HG03045 (cell line): ENCODE measurements at regions not wholly inside any gene's neighbourhood (a gene's known extent, or its start where the extent isn't known, plus 50 kb on each side); places are given as distances from the start of the nearest gene placed in this dataset.

Source experiments
- ATAC-seq: cut with Tn5 transposase; IDR thresholded peaks from one replicate; pipeline ENCODE4 v1.9.1; 2021; ENCODE audit warnings: mild to moderate bottlenecking, moderate library complexity; ENCODE audit not compliant: unreplicated experiment

DNA sequence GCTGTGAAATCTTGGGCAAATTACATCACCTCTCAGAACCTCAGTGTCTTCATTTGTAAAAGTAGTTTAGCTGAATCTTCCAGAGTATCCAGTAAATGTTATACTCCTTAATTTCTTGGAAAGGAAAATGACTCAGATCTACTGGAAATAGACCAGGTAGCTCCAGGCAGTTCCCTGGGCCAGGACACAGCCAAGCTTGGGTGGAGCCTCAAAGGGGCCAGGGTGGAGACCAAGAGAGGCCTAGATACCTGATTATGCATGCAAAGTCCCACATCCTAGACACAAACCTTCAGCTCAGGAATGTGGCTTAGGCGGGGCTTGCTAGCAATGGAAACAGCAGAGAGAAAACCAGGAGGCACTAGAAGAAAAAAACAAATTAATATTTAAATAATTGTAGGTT lies 272.8 kb downstream of the MAFB start:
- no peak for ATAC-seq

- ATAC-seq = no peak
These were observed 274.0 kb downstream of the MAFB start for GRCh38 chr20:40414843-40415615.

- ATAC-seq = no peak
These were observed 279.0 kb downstream of the MAFB start for GRCh38 chr20:40410028-40410427.

- ATAC-seq = no peak
These were observed 291.6 kb downstream of the MAFB start for GRCh38 chr20:40397467-40397866.

DNA sequence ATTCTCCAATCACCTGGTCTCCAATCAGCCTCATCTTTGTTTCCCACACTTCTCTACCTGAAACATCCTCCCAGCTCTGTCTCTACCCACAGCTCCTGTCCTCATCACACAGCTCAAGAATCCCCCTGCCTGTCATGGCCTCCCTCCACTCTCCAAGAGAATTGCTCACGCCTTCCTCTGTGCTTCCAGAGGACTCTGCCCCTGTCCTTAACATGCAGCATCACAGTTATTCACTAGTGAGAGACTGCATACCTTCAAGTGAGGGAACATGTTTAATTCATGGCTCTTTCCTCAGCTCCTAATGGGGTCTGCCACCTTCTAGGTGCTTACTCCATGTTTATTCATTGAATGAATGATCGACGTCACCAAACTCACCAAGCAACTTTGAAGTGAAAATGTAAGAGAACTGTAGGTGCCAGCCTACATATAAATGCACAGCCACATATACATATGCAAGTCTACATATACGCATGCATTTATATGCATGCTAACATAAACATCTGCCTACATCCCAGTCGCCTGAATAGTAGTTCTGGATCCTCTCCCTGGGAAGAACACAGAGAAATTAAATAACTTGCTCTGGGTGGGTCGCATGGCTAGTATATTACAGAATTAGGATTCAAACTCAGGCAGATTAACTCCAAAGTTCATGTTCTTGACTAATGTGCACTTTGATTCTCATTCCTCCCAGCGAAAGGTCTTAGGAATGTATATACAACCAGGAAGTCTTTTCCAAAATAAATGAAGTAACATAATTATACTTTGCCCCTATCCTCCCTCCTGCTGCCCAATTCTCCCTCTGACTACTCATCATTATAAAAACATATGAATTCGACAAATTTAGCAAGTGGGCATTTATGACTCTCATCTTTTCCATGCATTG lies 295.6 kb downstream of the MAFB start:
- ATAC-seq = no peak

- ATAC-seq = no peak
These were observed 298.4 kb downstream of the MAFB start for GRCh38 chr20:40390654-40391053.

GRCh38 chr20:40370800-40371199 lies 318.2 kb downstream of the MAFB start:
- ATAC-seq = no peak

- ATAC-seq = no peak
These were observed 320.2 kb downstream of the MAFB start for GRCh38 chr20:40368876-40369275.

DNA sequence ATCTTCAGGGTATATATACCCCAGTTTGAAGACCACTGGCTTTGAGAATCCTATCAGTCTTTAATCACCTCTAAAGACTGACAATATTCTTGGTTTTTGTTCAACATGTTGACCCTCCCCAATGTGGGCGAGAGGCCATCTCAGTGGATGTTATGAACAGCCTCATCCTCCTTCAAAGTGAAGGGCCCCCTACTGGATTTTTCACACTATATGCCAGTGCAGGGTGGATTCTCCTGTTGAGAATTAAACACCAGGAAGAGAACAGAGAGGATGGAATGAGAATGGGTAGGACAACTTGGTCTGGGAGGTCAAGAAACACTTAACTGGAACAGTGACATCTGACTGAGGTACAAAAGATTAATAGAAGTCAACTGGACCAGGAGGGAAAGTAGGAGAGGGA lies 327.1 kb downstream of the MAFB start:
- ATAC-seq = no peak

- no peak for ATAC-seq
These were observed 329.7 kb downstream of the MAFB start for GRCh38 chr20:40359131-40359912.

DNA sequence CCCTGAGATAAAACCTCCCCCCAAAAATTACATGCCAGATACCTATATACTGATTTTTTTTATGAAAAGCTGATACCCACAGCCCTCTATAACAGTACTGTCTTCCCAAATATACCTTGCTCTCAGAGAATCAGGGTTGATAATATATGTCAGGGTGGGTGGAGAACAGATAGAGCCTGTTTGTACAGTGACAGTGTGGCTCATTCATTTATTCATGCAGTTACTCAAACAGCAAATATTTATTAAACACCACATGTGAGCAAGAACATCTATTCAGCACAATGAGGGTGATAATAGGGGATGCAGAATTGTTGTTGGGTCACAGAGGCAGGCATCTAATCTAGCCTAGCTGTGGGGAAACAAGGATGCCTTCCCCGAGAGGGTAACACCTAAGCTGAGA lies 334.2 kb downstream of the MAFB start:
- ATAC-seq = no peak

GRCh38 chr20:40343390-40343789 lies 345.6 kb downstream of the MAFB start:
- no peak for ATAC-seq

DNA sequence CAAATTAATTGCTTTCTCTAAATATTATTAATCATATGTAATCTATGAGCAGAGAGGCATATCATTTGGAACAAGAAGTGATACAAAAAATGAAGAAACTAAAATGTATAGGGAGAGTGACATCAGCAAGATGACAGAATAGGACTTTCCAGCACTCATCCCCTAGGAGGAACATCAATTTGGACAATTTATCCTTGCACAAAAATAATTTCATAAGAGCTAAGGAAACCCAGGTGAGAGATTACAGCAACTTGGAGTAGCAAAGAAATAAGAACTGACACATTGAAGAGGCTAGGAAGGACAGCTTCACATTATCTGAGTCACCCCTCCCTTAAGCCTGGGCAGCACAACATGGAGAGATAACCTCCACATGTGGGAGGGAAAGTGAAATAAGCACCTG lies 347.5 kb downstream of the MAFB start:
- ATAC-seq = no peak

DNA sequence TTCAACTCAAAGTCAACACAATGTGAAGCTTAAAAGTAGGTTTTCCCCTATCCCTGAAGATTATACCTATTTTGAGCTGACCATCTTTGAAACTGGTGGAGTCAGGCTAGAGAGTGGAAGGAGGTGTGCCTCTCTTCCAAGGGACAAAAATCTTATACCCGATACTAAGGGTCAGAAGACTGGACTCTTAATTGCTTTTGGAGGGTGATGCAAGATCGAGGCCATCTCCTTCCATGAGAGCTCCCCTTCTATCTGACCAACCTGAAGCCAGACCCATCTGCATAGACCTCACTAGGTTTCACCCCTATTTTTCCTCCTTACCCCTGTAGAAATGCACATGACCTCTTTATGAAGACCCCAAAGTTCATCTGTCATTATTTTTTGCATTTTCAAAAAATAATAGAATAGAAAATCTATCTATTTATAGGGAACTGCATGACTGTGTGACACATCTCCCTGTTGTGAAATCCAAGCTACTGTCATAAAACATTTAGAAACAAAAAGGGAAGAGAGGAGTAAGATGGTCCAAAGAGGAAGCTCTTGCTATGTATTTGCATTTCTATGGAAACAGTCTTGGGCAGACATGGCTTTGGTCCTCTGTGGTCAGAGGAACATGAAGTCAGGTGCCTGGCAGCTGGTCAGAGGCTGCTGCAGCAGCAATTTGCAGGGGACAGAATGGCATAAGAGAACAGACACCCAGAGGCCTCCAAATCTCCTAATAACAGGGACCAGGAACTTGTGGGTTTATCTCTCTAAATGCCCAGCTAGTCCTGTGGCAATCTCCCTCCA lies 349.2 kb downstream of the MAFB start:
- ATAC-seq = no peak

DNA sequence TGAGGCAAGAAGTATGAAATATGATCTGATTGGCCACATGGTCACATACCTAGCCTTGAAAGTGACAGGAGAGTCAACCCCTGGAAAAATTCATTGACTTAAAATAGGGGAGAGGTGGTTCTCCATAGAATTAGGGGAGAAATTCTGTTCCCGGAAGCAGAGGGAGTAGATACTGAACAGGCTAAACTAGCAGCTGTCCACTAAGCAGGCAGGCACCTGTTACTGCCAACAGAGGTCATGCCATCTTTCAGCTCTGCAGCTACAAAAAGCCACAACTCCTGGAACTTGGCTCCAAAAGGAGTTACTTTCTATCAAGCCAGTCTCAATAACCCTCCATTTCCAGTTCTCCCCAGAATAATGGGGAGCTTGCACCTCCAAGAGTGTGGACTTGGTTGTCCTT lies 352.5 kb downstream of the MAFB start:
- no peak for ATAC-seq

GRCh38 chr20:40335901-40336351 lies 353.1 kb downstream of the MAFB start:
- ATAC-seq = no peak

GRCh38 chr20:40335437-40335836 lies 353.6 kb downstream of the MAFB start:
- ATAC-seq = no peak

GRCh38 chr20:40333591-40333990 lies 355.4 kb downstream of the MAFB start:
- no peak for ATAC-seq

GRCh38 chr20:40331807-40332560 lies 357.1 kb downstream of the MAFB start:
- no peak for ATAC-seq

DNA sequence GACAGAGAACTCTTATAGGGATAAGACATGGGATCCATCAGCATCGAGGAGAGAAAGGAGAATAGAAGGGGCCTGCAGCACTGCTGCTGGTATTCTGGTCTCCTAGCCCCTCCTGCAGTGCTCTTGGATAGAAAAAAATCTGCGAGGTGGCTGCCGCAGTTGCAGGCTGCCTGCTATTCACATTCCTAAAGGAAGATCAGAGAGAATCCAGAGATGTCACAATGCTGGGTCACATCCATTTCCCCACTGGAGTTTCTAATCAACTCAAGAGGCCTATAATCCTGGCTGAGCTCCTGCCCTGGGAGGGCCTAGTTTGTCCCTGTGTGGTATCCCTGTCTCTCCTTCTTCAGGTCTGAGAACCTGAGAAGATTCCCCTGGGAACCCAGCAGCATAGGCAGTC lies 357.8 kb downstream of the MAFB start:
- ATAC-seq = no peak
